ENCODE measurements at regions not wholly inside any gene's neighbourhood (a gene's known extent, or its start where the extent isn't known, plus 50 kb on each side); places are given as distances from the start of the nearest gene placed in this dataset.

DNA sequence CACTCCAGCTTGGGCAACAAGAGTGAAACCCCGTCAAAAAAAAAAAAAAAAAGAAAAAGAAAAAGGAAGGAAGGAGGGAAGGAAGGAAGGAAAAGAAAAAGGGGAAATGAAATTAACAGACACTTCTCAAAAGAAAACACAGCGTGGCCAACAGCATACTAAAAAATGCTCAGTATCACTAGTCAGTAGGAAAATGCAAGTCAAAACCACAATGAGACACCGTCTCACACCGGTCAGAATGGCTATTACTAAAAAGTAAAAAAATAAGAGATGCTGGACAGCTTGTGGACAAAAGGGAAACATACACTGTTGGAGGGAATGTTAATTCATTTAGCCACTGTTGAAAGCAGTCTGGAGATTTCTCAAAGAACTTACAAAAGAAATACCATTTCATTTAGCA, 369.5 kb upstream of the BRINP3 start:
- TF ChIP-seq CTCF (optimal IDR thresholded peaks at IDR 0.05 in 1 of 3, IDR thresholded peaks at IDR 0.05 in 1 of 3, conservative IDR thresholded peaks at IDR 0.05 in 1 of 3; ENCODE audit: extremely low read depth in 1 of 3, insufficient read depth in 2 of 3, low read length in 3 of 3) (no peak), EZH2 (IDR thresholded peaks at IDR 0.05; ENCODE audit: low read length) (no peak)

Data from keratinocyte (primary cell).